GM19468 (cell line): ENCODE measurements at regions not wholly inside any gene's neighbourhood (a gene's known extent, or its start where the extent isn't known, plus 50 kb on each side); places are given as distances from the start of the nearest gene placed in this dataset.

Source experiments
- ATAC-seq: cut with Tn5 transposase; IDR thresholded peaks from one replicate; pipeline ENCODE4 v1.9.1; 2021; ENCODE audit warnings: mild to moderate bottlenecking, moderate library complexity, moderate number of reproducible peaks; ENCODE audit not compliant: unreplicated experiment; ENCODE audit errors: extremely low read depth

GRCh38 chr1:81584398-81584797, 216.3 kb upstream of the ADGRL2 start:
- no peak for ATAC-seq

- no peak for ATAC-seq
Measured at GRCh38 chr1:81583878-81584277, 216.9 kb upstream of the ADGRL2 start.

DNA sequence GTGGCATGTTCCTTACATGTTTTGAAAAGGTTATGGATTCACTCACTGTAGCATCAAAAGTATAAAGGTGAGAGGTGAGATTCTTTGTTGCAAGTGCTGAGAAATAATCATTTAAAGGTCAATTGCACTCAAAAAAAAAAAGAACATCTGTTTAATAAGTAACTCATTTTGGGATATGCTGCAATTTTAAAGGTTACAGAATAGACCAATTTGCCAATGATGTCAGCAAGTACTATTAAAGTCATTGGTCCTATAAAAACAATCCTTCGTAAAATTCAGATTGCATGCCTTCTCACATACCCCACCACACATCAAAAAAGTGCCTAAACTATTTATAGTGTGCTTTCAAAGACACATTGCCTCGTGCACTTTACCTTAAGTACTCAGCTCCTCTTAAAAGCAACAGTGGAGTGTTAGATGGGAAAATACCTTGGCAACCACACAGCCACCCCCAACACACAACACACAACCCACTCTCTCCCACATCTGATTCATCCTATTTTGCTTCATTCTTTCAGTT, 218.2 kb upstream of the ADGRL2 start:
- no peak for ATAC-seq

- ATAC-seq, result no peak
Measured at GRCh38 chr1:81578867-81579266, 221.9 kb upstream of the ADGRL2 start.

DNA sequence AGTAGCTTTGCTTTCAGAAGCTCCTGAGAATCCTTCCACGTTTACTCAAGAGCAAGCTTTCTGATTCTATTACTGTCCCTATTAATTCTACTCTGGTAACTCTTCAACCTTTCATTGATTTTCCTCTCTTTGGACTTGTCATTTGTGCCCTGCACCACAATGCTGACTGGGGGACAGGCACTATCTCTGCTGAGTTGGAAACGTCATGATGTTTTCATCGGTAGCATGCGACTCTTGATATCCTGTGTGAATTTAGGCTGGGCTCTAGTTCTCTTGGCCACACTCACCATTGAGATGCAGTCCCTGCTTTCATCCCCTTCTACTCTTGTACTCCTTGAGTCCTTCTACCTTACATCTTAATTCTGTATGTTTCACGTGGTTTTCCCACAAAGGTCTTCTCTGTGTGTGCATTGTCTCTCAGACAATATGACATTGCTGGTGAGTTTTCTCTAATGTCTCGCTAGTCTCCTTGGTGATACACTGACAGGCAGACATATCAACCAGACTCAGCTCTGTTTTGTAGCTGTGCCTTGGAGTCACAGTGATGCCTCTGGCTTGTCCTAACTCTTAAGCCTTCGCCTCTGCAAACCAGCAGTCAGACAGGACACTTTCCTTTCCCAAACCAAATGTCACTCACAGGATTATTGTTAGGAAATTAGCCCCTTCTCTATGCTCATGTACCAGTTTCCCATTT, 223.6 kb upstream of the ADGRL2 start:
- no peak for ATAC-seq

DNA sequence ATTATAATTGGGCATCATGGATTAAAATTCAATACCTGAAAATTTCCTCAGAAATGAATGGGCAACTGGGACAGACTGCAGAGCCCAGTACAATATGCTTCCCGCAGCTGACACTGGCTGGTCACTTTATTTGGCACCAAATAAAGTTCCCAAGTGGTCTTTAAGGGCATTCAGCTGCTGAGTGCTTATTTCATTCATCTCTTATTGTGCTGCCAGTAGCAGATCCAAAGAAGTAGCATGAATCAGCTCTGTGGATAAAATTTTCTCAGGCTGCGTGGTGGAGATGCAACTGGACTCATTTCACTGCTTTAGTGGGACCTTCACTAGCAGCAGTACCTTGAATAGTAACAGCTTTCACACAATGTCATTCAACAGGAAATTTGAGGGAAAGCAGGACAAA, 226.3 kb upstream of the ADGRL2 start:
- no peak for ATAC-seq

GRCh38 chr1:81573458-81573857, 227.3 kb upstream of the ADGRL2 start:
- ATAC-seq, result no peak

GRCh38 chr1:81571946-81572345, 228.8 kb upstream of the ADGRL2 start:
- ATAC-seq, result no peak

DNA sequence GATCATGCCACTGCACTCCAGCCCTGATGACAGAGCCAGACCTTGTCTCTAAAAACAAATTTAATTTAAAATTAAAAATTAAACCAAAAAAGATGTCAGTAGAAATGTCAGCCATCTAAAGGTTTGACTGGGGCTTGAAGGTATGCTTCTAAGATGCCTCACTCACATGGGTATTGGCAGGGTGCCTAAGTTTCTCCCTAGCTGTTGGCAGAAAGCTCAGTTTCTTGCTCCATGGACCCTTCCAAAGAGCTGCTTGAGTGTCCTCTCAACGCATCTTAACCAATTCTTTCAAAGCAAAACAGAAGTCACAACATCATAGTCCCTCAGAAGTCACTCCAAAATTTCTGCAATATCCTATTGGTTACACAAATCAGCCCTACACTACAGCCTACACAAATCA, 231.0 kb upstream of the ADGRL2 start:
- ATAC-seq, result no peak

DNA sequence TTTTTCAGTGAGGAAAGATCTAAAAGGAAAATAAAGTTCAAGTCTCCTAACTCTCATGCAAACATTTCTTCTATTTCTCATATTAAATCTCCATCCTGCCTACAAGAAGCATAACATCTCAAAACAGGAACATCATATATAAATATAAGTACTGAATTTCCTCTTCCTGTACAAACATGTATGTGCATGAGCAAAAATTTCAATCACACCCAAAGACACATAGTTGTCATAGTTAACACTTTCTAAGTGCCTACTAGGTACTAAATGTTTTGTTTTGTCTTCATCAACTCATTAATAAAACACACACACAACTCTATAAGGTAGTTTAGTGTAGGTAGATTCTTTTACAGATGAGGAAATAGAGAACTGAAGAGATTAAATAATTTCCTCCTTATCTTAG, 237.1 kb upstream of the ADGRL2 start:
- no peak for ATAC-seq

- ATAC-seq, result no peak
Measured at GRCh38 chr1:81562934-81563333, 237.8 kb upstream of the ADGRL2 start.

DNA sequence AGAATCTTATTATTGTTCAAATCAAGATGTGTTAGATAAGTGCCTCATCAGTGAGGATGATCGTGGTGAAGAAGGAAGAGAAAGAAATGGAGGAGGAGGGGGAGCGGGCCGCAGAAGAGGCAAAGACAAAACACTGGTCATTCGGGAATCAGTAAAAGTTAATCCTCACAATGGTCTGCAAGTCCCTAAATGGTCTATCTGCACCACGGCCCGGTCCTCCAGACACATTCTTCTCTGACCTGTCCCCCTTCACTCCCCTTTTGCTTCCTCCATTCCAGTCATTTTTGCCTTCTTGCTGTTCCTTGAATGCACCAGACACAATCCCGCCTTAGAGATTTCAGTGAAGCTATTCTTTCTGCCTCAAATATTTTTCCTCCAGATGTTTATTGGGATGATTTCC, 240.1 kb upstream of the ADGRL2 start:
- no peak for ATAC-seq

- ATAC-seq, result no peak
Measured at GRCh38 chr1:81559662-81560350, 240.9 kb upstream of the ADGRL2 start.

GRCh38 chr1:81558291-81559076, 242.2 kb upstream of the ADGRL2 start:
- ATAC-seq, result no peak

- ATAC-seq, result no peak
Measured at GRCh38 chr1:81556968-81557367, 243.8 kb upstream of the ADGRL2 start.

DNA sequence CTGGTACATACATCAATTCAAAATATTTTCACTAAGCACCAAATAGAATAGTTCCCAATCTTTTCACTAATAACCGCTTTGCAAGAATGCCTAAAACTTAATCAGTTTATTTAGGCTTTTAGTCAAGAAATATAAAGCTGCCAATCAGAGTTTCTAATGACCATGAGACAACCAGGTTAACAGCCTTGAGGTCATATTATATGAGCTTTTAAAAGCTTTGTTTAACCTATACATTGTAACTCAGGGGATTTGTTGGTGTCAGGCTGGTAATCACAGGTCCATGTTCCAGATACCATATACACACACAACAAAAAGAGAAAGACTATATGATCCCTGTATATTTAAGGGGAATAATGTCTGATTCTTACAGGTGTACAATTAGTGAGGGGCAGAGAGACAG, 246.2 kb upstream of the ADGRL2 start:
- ATAC-seq, result no peak

DNA sequence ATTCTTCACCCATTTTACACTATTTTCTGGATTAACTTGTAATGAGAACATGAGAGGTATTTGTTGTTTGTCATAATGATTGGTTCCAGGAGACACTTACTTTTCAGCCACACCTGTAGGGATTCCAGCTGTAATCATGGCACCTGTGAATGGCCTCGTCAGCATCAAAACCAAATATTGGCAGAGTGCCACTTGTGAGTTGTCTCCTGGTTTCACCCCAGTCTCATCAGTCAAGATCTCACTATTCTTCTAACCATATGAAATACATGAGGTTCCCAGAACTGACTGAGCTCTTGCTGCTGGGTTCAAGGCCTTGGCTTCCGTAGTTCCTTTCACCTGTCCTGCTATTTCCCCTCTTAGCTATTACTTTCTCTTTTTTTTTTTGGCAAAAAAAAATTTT, 246.6 kb upstream of the ADGRL2 start:
- ATAC-seq, result no peak

DNA sequence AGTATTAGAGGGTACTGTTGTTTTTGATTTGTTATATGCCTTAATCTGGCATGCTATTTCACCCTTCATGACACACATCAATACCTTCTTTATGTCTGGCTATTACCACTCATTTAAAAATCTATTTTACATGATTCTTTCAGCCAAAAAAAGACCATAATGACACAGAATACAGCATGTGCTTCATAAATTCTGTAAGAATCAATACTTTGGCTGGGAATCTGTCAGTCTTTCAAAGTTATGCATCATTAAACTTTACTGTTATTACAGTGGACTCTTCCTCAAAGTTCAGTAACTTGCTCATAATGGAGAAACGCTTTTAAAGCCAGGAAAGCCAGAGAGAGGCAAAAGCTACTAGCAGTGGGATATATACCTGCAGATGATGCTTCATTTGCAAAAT, 247.2 kb upstream of the ADGRL2 start:
- ATAC-seq, result no peak

DNA sequence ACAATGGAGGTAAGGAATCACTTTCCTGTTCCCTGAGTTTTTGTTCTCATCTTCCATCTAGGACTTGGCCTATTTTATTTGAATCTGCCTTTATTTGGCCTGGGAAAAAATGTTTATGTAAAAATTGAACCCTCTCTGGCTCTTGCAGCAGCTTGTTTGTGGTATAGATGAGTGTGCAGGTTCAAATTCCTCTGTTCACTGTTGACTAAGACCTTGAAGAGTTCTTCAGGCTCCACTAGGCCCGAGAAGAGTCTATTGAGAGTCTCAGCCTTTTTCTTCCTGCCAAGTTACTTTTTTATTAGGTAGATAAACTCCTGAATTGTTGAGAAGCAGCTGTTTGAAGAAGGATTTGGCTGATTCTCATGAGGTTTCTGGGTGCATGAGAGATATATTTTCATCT, 248.8 kb upstream of the ADGRL2 start:
- no peak for ATAC-seq

GRCh38 chr1:81550753-81551152, 250.0 kb upstream of the ADGRL2 start:
- no peak for ATAC-seq

DNA sequence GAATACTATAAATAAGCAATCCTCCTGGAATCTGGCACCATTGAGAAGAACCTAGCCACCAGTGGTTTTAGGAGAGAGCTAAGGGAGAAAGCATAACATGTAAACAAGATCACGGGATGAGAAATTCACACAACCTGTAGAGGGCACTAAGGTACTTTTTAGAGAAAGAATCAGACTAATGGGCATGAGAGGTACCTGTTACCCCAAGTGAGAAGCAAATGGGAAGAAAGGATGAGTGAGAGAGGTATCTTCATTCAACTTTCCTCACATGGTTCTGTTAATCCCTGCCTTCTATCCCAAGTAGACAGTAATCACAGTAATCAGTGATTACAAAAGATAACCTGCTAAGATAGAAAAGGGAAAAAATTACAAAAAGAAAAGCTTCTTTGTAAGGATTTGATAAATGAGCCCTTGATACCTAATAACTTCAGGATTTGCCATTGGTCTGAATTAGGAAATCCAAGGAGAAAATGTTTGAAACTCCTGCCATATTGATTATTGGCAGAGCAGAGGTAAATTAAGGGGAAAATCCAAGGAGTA, 251.1 kb upstream of the ADGRL2 start:
- peak; percentile 34 for ATAC-seq
